ENCODE measurements at regions not wholly inside any gene's neighbourhood (a gene's known extent, or its start where the extent isn't known, plus 50 kb on each side); places are given as distances from the start of the nearest gene placed in this dataset.

DNA sequence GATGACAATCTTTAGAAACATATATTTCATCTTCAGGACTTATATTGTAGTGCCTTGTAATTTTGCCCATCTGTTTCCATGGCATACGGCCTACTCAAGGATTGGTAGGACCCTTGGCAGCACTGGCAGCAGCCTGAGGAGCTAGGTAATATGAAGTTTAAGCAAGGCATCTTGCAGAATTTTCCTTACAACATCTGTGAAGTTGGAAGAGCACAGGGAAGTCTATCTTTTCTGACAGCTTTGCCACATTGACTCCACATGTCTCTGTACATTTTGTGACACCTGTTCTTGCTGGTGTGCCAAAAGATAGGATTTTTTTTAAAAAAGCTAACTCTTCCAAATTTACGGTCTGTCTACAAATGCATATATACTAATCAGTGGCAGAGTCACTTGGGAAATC is 1235.2 kb downstream of the PCDH7 start:
- no peak for DNase-seq (ENCODE audit: low spot score)

DNA sequence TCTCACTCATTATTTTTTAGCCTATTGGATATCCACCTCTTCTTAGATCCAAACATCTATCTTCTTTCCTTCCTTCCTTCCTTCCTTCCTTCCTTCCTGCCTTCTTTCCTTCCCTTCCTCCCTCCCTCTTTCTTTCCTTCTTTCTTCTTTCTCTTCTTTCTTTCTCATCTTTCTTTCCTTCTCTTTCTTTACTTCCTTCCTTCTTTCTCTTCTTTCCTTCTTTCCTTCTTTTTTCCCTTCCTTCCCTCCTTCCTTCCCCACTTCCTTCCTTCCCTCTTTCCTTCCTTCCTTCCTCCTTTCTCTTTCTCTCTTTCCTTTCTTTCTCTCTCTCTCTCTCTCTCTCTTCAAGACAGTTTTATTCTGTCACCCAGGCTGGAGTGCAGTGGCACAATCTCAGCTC is 1239.8 kb downstream of the PCDH7 start:
- no peak for DNase-seq (ENCODE audit: low spot score)

DNA sequence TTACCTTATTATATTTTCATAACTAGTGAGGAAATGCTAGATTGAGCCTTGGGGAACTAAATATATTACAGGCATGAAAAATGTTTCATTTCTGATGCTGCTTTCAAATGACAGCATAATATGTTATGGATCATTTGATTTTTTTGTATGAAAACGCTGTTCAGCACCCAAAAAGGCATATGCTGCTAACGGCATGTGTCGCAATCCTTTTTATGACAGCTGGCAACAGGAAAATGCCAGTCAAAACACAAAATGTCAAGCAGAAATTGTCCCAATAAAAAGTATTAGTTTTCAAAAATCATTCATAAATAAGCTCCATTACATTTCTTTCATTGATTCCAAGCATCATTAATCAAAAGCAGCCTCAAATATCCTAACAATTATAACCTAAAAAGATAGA is 1244.5 kb downstream of the PCDH7 start:
- no peak for DNase-seq (ENCODE audit: low spot score)

DNA sequence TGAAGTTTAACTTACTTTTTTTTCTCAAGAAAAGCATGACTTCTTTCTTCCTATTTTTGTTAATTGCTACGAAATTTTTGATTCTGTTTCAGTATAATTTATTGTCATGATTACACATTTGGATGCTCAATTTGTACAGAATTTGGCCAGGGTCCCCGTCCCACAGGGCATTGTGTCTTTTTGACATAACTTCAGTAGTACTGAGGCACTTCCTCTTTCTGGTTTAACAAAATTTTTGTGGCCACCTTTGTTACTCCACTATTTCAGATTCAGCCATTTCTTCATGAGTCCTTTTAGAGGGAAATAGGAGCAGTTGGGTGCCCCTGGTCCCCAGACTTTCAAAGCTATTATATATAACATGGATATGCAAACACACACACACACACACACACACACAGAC is 1248.7 kb downstream of the PCDH7 start:
- DNase-seq (ENCODE audit: low spot score), result no peak

DNA sequence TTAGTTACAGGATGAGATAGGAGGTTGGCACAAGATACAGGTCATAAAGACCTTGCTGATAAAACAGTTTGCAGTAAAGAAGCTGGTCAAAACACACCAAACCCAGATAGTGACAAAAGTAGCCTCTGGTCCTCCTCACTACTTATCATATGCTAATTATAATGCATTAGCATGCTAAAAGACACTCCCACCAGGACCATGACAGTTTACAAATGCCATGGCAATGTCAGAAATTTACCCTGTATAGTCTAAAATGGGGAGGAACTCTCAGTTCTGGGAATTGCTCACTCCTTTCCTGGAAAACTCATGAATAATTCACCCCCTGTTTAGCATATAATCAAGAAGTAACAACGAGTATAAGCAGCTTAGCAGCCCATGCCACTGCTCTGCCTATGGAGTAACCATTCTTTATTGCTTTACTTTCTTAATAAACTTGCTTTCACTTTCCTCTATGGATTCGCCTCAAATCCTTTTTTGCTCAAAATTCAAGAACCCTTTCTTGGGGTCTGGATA is 1254.4 kb downstream of the PCDH7 start:
- DNase-seq (ENCODE audit: low spot score), result no peak

DNA sequence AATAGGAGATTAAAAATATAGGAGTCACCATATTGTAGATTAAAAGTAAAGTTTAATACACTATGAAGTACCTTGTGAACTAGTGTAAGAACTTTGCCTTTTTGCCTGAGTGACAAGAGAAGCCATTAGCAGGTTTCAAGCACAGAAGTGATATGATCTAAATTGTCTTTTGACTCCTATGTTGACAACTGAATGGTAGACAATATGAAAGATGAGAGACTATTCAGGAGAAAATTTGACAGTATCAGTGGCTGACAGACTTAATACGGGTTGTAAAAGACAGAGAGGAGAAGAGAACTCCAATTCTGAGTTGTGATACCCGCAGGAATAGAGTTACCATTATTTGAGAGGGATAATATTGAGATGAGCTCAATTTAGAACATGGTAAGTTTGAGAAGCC is 1259.8 kb downstream of the PCDH7 start:
- DNase-seq (ENCODE audit: low spot score), result no peak

DNA sequence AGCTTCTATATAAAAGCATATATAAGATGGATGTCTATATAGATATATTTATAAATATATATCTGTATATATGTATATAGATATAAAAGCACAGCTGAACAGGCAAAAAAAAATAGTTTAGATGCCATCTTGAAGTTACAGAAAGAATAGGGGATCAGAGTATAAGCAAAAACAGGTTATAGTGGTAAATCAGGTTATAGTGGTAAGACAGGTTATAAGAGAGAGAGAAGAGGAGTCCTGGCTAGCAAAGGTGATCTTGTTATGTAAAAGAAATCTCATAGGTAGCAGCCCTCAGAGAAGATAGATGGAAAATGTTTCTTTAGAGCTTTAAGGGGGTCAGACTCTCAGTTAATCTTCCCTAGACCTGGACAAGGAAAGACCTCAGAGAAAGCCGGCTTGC is 1263.1 kb downstream of the PCDH7 start:
- DNase-seq (ENCODE audit: low spot score), result no peak

DNA sequence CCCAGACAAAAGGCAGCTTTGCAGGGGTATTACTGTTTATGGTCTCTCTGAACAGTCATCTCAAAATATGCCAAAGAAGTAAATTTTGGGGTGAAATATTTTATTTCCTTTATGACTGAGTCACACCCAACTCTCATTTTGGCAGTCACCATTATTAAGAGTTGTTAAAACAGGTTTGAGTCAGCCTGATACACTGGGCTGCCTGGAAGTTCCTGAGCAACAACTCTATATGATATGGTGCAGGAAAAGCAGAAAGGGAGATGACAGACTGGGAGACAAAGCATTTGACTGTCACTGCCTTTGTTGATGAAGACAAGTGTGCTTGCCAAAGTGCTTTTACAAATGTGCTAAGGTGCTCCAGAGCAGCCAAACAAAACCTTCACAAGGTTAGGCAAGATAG is 1263.5 kb downstream of the PCDH7 start:
- no peak for DNase-seq (ENCODE audit: low spot score)

DNA sequence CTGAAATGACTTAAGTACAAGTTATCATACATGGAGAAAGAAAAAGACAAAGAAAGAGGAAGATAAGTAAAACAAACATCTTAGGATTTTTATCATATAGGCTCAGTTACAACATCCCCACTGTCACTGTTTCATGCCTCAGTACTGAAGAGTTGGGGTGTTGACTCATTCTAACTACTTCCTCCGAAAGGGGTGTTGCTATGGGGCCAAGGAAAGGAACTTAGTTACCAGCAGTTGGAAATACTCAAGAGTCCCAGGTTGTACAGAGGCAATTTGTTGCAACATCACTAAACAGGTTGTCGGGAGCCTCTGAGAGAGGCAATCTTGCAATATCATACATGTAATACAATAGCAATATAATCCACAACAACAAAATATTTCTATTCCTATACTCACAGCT is 1264.7 kb downstream of the PCDH7 start:
- DNase-seq (ENCODE audit: low spot score), result no peak

DNA sequence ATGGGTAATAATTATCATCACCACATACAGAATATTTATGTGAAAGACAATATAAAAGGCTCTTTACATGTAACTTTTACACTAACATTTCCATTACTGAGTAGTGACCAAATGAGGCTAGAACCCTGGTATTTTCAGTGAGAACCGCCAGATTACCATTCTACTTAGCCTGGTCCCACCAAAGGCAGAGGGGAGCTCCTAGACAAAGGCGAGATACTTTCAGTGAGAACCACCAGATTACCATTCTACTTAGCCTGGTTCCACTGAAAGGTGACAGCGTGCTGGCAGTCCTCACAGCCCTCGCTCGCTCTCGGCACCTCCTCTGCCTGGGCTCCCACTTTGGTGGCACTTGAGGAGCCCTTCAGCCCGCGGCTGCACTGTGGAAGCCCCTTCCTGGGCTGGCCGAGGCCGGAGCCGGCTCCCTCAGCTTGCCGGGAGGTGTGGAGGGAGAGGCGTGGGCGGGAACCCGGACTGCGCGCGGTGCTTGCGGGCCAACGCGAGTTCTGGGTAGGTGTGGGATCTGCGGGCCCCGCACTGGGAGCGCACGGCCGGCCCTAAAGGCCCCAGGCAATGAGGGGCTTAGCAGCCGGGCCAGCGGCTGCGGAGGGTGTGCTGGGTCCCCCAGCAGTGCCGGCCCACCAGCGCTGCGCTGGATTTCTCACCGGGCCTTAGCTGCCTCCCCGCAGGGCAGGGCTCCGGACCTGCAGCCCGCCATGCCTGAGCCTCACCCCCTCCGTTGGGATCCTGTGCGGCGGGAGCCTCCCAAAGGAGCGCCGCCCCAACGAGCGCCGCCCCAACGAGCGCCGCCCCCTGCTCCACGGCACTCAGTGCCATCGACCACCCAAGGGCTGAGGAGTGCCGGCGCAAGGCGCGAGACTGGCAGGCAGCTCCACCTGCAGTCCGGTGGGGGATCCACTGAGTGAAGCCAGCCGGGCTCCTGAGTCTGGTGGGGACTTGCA is 1276.1 kb downstream of the PCDH7 start:
- DNase-seq (ENCODE audit: low spot score), result no peak

DNA sequence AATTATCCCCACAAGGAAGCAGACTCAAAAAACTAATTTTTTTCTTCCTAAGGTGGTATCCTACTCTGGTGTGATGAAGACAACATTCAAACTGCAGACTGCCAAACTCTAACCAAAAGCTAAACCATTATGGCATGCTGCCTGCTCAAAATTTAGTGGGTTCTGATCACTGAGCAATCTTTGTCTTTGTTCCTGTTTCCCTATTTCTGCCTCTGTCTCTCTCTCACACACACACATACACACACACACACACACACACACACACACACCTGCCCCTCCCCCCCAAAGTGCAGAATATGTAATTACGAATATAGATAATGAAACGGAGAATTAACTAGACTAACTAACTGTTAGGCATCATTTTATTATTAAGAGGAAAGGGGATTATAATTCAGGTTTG is 1278.6 kb downstream of the PCDH7 start:
- DNase-seq (ENCODE audit: low spot score), result no peak

DNA sequence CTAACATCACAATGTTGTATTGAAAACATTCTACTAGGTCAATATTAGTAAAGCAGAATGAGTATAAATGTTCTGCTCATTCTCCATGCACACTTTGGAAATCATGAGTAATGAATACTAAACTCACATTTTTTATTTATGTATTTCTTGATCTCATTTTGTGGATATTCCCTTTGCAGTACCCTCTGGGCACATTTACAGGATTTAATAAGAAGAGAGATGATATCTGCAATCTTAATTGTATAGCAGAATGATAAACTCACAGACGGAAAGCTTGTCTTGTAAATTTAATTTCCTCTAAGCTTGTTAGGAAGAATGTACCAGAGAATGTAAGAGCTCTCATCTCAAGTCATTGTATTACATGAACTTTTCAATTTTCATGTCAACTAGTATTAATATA is 1279.7 kb downstream of the PCDH7 start:
- no peak for DNase-seq (ENCODE audit: low spot score)

DNA sequence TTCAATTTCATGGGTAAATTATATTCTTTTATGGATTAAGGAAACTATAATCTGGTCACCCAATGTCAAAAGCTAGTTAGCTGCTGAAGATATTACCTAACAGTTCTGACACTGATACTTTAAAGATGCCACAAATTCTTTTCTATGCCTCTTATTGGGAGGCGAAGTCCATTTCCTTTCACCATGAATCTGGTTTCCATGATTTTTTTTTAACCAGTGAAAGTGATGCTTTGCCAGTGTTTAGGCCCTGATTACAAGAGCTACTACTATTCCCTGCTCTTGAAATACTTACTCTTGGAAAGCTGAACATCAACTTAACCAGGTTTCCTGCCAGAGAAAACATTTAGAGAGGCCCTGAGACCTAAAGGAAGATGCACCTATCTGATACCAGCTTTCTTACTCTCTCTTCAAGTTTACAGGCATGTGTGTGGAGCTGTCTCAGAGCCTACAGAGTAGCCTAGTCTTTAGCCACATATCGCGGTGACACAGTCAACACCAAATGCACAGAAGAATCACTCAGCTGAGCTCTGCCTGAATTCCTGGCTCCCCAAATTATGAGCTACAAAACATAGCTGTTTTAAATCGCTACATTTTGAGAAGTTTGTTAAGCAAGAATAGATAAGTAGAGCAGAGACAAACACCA is 1280.8 kb downstream of the PCDH7 start:
- no peak for DNase-seq (ENCODE audit: low spot score)

DNA sequence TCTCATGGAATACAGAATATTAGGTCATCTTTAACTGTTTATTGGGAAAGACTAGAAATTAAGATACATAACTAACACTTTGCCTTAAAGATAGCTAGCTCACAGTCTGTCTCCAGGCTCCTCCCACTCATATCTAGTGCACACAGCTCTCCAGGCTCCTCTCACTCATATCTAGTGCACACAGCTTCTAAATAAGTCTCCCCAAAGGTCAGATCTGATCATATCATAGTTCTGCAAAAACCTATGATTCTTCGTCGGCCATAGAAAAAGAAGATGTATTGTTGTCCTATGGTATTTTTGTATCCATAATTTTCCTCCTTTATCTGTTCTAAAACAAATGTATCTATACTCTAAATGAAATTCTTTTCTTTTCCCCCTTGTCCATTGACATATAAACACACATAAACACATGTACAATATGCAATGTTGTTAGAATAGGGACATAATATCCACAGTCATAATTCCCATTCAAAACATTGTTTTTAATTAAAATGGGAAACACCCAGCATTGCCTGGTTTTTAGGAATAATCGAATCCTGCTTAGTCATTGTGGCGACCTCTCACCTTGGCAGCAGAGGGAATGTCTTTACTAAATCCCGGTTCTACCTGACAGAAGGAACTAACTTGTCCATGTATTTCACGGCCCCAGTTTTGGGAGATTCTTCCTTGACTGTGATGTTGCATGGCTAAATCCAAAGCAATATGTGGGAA is 1282.0 kb downstream of the PCDH7 start:
- no peak for DNase-seq (ENCODE audit: low spot score)

DNA sequence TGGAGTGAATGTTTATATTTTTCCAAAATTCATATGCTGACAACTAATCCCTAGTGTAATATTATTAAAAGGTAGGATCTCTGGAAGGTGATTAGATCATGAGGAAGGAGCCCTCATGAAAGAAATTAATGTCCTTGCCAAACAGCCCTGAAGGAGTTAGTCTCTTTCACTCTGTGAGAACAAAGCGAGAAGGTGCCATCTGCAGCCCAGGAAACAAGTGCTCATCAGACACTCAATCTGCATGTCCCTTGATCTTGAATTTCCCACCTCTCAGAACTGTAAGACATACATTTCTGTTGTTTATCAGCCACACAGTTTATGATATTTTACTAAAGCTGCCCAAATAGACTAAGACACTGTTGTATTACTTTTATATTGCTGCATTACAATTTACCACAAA is 1283.4 kb downstream of the PCDH7 start:
- no peak for DNase-seq (ENCODE audit: low spot score)

DNA sequence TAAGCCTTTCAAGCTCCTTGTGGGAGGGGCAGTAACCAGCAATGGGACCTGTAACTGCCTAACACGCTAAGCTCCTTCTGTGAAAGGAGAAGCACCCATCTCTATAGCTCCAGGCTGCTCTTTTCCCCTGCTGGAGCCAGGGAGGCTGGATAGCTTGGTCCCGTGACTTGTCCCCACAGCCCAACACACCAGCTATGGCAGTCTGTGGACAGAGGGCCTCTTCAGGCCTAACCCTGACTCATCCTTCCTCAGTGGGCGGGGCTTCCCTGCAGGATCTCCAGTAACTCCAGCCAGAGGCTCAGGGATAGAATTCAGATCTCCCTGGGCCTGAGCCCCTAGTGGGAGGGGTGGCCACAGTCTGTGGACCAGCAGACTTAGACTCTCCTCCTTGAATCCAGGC is 1290.1 kb downstream of the PCDH7 start:
- no peak for DNase-seq (ENCODE audit: low spot score)

DNA sequence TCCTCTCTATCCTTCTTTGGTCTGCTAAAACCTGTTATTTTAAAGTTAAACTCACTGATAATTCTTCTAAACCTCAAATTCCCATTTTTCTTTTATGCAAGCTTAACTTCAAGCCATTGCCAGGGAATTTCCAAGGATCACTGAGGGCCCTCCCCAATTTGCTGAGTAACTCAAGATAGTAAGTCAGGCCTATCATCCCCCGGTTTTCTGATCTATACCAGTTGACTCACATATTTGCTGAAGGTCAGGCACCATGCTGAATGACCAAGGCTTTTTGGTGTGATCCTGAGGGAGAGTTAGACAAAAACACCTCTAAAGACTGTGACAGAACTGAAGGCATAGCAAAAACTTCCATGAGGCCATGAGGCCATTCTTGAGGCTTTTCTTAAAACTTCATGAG is 1301.9 kb downstream of the PCDH7 start:
- no peak for DNase-seq (ENCODE audit: low spot score)

DNA sequence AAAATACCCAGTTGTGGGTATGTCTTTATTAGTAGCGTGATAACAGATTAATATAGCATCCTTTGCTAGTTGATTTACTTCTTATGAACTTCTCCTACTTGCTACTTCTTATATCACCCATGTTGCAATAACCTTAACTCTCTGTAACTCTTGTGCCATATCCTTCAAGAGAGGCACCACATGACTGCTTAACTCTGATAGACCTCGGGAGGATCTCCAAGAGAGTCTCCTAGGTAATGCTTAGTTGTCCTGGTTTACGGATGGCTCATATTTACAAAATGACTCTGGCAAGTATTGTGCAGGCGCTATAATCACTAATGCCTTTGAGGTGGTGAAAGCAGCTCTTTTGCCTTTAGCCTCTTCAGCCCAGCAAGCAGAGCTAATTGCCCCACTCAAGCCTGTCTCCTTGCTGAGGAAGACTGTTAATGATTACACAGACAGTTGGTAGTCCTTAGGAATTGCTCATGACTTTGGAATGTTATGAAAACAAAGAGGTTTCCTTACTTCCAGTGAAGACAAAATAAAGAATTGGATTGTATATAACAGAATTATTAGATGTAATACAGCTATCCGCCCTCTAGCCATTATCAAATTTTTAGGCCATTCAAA is 1305.8 kb downstream of the PCDH7 start:
- DNase-seq (ENCODE audit: low spot score), result no peak

DNA sequence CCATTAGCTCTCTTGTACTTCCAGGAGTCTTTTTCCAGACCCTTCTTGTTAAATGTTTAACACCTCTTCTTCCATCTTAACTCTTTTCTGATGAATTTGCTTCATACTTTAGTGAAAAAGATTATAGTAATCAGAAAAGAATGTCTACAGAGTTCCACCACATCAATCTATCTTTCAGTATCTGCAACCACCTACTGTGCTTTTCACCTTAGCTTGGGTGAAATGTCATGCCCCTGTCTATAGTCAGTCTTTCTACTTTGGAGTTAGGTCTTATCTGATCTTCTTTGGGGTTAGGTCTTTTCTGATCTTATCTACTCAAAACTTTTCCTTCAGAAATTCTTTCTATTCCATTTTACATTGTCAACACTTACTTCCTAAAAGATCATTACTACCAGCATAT is 1310.2 kb downstream of the PCDH7 start:
- DNase-seq (ENCODE audit: low spot score), result no peak

DNA sequence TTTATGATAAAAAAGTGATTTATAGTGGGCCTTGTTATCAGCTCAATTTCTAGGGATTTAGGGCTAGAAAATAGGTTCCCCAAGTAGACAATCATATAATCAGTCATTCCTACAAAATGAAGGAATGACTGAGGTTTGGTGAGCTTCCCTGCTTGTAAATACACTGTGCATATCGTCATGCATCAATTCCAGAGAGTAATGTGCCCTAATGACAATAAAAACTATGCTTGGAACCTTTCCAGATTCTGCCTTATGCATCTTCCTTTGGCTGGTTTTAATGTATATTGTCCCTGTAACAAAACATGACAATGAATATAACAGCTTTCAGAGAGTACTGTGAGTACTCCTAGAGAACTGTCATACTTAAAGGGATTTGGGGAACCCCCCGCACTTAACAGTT is 1310.9 kb downstream of the PCDH7 start:
- DNase-seq (ENCODE audit: low spot score), result no peak

DNA sequence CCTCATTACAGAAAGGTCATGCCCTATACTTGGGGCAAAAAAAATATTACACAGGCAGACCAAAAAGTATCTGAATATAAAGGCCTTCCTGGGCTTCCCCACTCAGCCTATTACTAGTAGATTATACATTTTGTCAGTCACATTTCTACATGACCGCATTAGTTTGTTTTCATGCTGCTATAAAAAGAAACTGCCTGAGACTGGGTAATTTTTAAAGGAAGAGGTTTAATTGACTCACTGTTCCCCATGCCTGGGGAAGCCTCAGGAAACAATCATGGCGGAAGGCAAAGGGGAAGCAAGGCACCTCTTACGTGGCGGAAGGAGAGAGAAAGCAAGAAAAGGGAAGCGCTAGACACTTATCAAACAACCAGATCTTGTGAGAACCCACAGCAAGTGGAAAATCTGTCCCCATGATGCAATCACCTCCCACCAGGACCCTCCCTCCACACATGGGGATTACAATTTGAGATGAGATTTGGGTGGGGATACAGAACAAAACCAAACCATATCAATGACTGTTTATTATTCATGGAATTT is 1312.0 kb downstream of the PCDH7 start:
- no peak for DNase-seq (ENCODE audit: low spot score)

DNA sequence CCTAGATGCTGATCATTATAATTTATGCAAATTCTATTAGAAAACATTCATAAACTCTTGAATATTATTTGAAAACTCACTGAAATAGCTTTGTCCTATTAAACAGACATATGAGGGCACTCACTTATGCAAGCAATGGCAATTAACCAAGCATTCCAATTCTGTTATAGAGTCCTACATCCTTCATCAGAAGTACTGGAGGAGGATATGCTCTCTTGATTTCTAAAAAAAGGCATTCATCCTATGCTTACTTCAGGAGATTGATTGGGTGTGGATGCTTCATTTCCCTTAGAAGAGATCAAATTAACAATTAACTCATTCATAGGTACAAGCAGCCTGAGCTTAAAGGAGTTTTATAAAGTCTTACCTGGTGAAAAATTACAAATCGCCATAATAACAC is 1317.2 kb downstream of the PCDH7 start:
- no peak for DNase-seq (ENCODE audit: low spot score)

Data from iPS-NIHi11 (cell line).